ENCODE measurements at regions not wholly inside any gene's neighbourhood (a gene's known extent, or its start where the extent isn't known, plus 50 kb on each side); places are given as distances from the start of the nearest gene placed in this dataset.

GRCh38 chr4:11783588-11783987 lies 354.9 kb upstream of the HS3ST1 start:
- H3K4me3 Mint-ChIP-seq: no peak overlapping the region
- no peak overlapping the region for H3K27ac Mint-ChIP-seq
- Histone ChIP-seq H2AFZ (no peak overlapping the region), H3K27ac (ENCODE audit: low read depth) (no peak overlapping the region), H3F3A (replicated peaks; ENCODE audit: low read depth) (no peaks in the 10 kb centered on the region), H3K79me2 (replicated peaks; ENCODE audit: insufficient read depth) (no peaks in the 10 kb centered on the region), H3K4me1 (ENCODE audit: insufficient read depth) (no peaks in the 10 kb centered on the region), H3K9me2 (ENCODE audit: insufficient read depth) (no peaks in the 10 kb centered on the region), H3K4me3 (no peak overlapping the region), H3K36me3 (ENCODE audit: insufficient read depth) (no peaks in the 10 kb centered on the region), H3K4me2 (no peak overlapping the region), H4K20me1 (replicated peaks; ENCODE audit: insufficient read depth) (no peaks in the 10 kb centered on the region), H3K27me3 (ENCODE audit: insufficient read depth) (no peaks in the 10 kb centered on the region)
- no peaks in the 10 kb centered on the region for H3K36me3 Mint-ChIP-seq (ENCODE audit: low read depth)
- DNase-seq (ENCODE audit: low spot score): no peak
- no peaks in the 10 kb centered on the region; the same call in 2 of the 3 replicates for H3K9me3 Mint-ChIP-seq
- H3K27me3 Mint-ChIP-seq (ENCODE audit: insufficient read depth, low read depth, poor library complexity): no peaks in the 10 kb centered on the region
- H3K4me1 Mint-ChIP-seq: no peaks in the 10 kb centered on the region
- TF ChIP-seq EZH2phosphoT487 (IDR thresholded peaks at IDR 0.05; ENCODE audit: unreplicated experiment) (no peak), NANOG (IDR thresholded peaks at IDR 0.05; ENCODE audit: borderline replicate concordance) (no peak), ETS1 (IDR thresholded peaks at IDR 0.05) (no peak), STAT1 (IDR thresholded peaks at IDR 0.05; ENCODE audit: unreplicated experiment) (no peak), ZNF331 (CRISPR knock-in tag; IDR thresholded peaks at IDR 0.05; ENCODE audit: low read depth) (no peak), POLR2AphosphoS5 (IDR thresholded peaks at IDR 0.05; ENCODE audit: low read depth) (no peak)
- no peak for ATAC-seq

GRCh38 chr4:11782859-11783258 lies 354.2 kb upstream of the HS3ST1 start:
- Histone ChIP-seq H3K4me2 (no peak overlapping the region), H3K9me2 (ENCODE audit: insufficient read depth) (no peaks in the 10 kb centered on the region), H3K27ac (ENCODE audit: low read depth) (no peak overlapping the region), H3K79me2 (replicated peaks; ENCODE audit: insufficient read depth) (no peaks in the 10 kb centered on the region), H3F3A (replicated peaks; ENCODE audit: low read depth) (no peaks in the 10 kb centered on the region), H2AFZ (no peak overlapping the region), H3K36me3 (ENCODE audit: insufficient read depth) (no peaks in the 10 kb centered on the region), H3K4me1 (ENCODE audit: insufficient read depth) (no peaks in the 10 kb centered on the region), H3K4me3 (no peak overlapping the region), H4K20me1 (replicated peaks; ENCODE audit: insufficient read depth) (no peaks in the 10 kb centered on the region), H3K27me3 (ENCODE audit: insufficient read depth) (no peaks in the 10 kb centered on the region)
- no peaks in the 10 kb centered on the region for H3K27me3 Mint-ChIP-seq (ENCODE audit: insufficient read depth, low read depth, poor library complexity)
- ATAC-seq (no peak), DNase-seq (ENCODE audit: low spot score) (no peak)
- no peaks in the 10 kb centered on the region; the same call in 2 of the 3 replicates for H3K9me3 Mint-ChIP-seq
- no peaks in the 10 kb centered on the region for H3K36me3 Mint-ChIP-seq (ENCODE audit: low read depth)
- H3K4me3 Mint-ChIP-seq: no peak overlapping the region
- H3K27ac Mint-ChIP-seq: no peak overlapping the region
- H3K4me1 Mint-ChIP-seq: no peaks in the 10 kb centered on the region
- no peak for TF ChIP-seq CTCF (conservative IDR thresholded peaks at IDR 0.05; ENCODE audit: low read depth in 2 of 2)
- no peak for TF ChIP-seq CREB1 (CRISPR knock-in tag; IDR thresholded peaks at IDR 0.05; ENCODE audit: low read depth)
- no peak for TF ChIP-seq ETS1 (IDR thresholded peaks at IDR 0.05)
- TF ChIP-seq NANOG (IDR thresholded peaks at IDR 0.05; ENCODE audit: borderline replicate concordance): no peak
- no peak for TF ChIP-seq POLR2AphosphoS5 (IDR thresholded peaks at IDR 0.05; ENCODE audit: low read depth)
- TF ChIP-seq STAT1 (IDR thresholded peaks at IDR 0.05; ENCODE audit: unreplicated experiment): no peak
- TF ChIP-seq JUNB (IDR thresholded peaks at IDR 0.05; ENCODE audit: unreplicated experiment): no peak
- no peak for TF ChIP-seq ZNF114 (CRISPR knock-in tag; IDR thresholded peaks at IDR 0.05)
- no peak for TF ChIP-seq EZH2phosphoT487 (IDR thresholded peaks at IDR 0.05; ENCODE audit: unreplicated experiment)
- TF ChIP-seq ZNF462 (CRISPR knock-in tag; IDR thresholded peaks at IDR 0.05): no peak
- no peak for TF ChIP-seq ZNF331 (CRISPR knock-in tag; IDR thresholded peaks at IDR 0.05; ENCODE audit: low read depth)
